Naive thymus-derived CD8-positive, alpha-beta T cell (primary cell): ENCODE measurements at regions not wholly inside any gene's neighbourhood (a gene's known extent, or its start where the extent isn't known, plus 50 kb on each side); places are given as distances from the start of the nearest gene placed in this dataset.
"Not testable (repeated sequence)": the region's sequence is repeated elsewhere in the genome, so short reads cannot be mapped to it uniquely, and the experiment has no call there.

Experiments used
- ATAC-seq, 2 donors: fragments of 150-1000 bp; cut with Tn5 transposase in 1 of 2; sonication (Bioruptor Pico), chemical (Tn5 transposase) in 1 of 2; 1 replicate in 1 of 2; 2 replicates in 1 of 2; pipeline ENCODE4 v1.10.0; 2021; ENCODE audit warnings: mild to moderate bottlenecking in 2 of 2, moderate library complexity in 2 of 2
- POLR2A ChIA-PET: fragments of 350-600 bp; sonication (Branson Sonifier 250); formaldehyde crosslinking; loops from one replicate; lab custom pipeline; 2021; ENCODE audit warnings: antibody characterized with exemption; lab: Charles Lee
- DNase-seq, 10 donors: peaks; one replicate each; pipeline versions ENCODE4 v3.0.0 to v3.0.0-alpha.2; 2020 to 2022
- H3K27ac Mint-ChIP-seq, 10 donors: one replicate each; pipeline ENCODE4 v1.8.0; 2020 to 2022; ENCODE audit warnings: mild to moderate bottlenecking in 10 of 10, mixed read lengths in 10 of 10, moderate library complexity in 4 of 10, inconsistent platforms in 1 of 10
- H3K27me3 Mint-ChIP-seq, 5 donors: one replicate each; pipeline ENCODE4 v1.8.0; 2021 to 2022; ENCODE audit warnings: mixed read lengths in 5 of 5
- H3K36me3 Mint-ChIP-seq, 3 donors: one replicate each; pipeline ENCODE4 v1.8.0; 2020 to 2022; ENCODE audit warnings: mixed read lengths in 3 of 3, mild to moderate bottlenecking in 2 of 3, inconsistent platforms in 1 of 3
- H3K4me1 Mint-ChIP-seq, 4 donors: one replicate each; pipeline ENCODE4 v1.8.0; 2021 to 2022; ENCODE audit warnings: mixed read lengths in 4 of 4
- H3K4me3 Mint-ChIP-seq, 10 donors: one replicate each; pipeline ENCODE4 v1.8.0; 2020 to 2022; ENCODE audit warnings: mild to moderate bottlenecking in 10 of 10, mixed read lengths in 10 of 10, moderate library complexity in 6 of 10, inconsistent platforms in 1 of 10
- H3K9me3 Mint-ChIP-seq, 9 donors: one replicate each; pipeline ENCODE4 v1.8.0; 2020 to 2022; ENCODE audit warnings: mixed read lengths in 9 of 9, mild to moderate bottlenecking in 3 of 9, inconsistent platforms in 1 of 9, moderate library complexity in 1 of 9

GRCh38 chr6:20263059-20263458 lies 50.8 kb upstream of the MBOAT1 start:
- H3K4me1 Mint-ChIP-seq, result peaks cover 0 to 4% (median 1%) of the 10 kb centered on the region in 4 donors
- DNase-seq (no peak), ATAC-seq (no peak)
- peaks cover 0 to 14% (median 1%) of the 10 kb centered on the region in 5 donors for H3K27me3 Mint-ChIP-seq
- H3K27ac Mint-ChIP-seq, result no peak overlapping the region
- peaks cover 0 to 3% (median 0%) of the 10 kb centered on the region in 9 donors for H3K9me3 Mint-ChIP-seq
- POLR2A ChIA-PET, result no interaction called here
- H3K36me3 Mint-ChIP-seq, result peaks cover 0 to 3% (median 0%) of the 10 kb centered on the region in 3 donors
- H3K4me3 Mint-ChIP-seq, result no peak overlapping the region

GRCh38 chr6:20265842-20266241 lies 53.6 kb upstream of the MBOAT1 start:
- Mint-ChIP-seq H3K9me3 (peaks cover 0 to 3% (median 0%) of the 10 kb centered on the region in 9 donors), H3K4me1 (peaks cover 0 to 4% (median 1%) of the 10 kb centered on the region in 4 donors), H3K4me3 (no peak overlapping the region), H3K27ac (no peak overlapping the region), H3K27me3 (peaks cover 0 to 11% (median 1%) of the 10 kb centered on the region in 5 donors), H3K36me3 (peaks cover 0 to 3% (median 0%) of the 10 kb centered on the region in 3 donors)
- DNase-seq (no peak), ATAC-seq (no peak)
- POLR2A ChIA-PET, result no interaction called here

- DNase-seq, result no peak
- H3K27ac Mint-ChIP-seq, result no peak overlapping the region
- peaks cover 0 to 3% (median 0%) of the 10 kb centered on the region in 3 donors for H3K36me3 Mint-ChIP-seq
- H3K27me3 Mint-ChIP-seq, result peaks cover 0 to 11% (median 0%) of the 10 kb centered on the region in 5 donors
- ATAC-seq, result no peak
- POLR2A ChIA-PET, result no interaction called here
- H3K9me3 Mint-ChIP-seq, result peaks cover 0 to 3% (median 0%) of the 10 kb centered on the region in 9 donors
- H3K4me3 Mint-ChIP-seq, result no peak overlapping the region
- peaks cover 0 to 4% (median 1%) of the 10 kb centered on the region in 4 donors for H3K4me1 Mint-ChIP-seq
Observed at GRCh38 chr6:20266851-20267608, 54.8 kb upstream of the MBOAT1 start.

GRCh38 chr6:20269181-20269580 lies 56.9 kb upstream of the MBOAT1 start:
- Mint-ChIP-seq H3K4me1 (peaks cover 0 to 4% (median 1%) of the 10 kb centered on the region in 4 donors), H3K27ac (no peak overlapping the region), H3K36me3 (no peaks in the 10 kb centered on the region), H3K27me3 (peaks cover 0 to 10% (median 0%) of the 10 kb centered on the region in 5 donors), H3K4me3 (no peak overlapping the region), H3K9me3 (no peaks in the 10 kb centered on the region)
- ATAC-seq, result no peak
- POLR2A ChIA-PET, result no interaction called here
- no peak for DNase-seq

GRCh38 chr6:20271818-20272217 lies 59.5 kb upstream of the MBOAT1 start:
- Mint-ChIP-seq H3K27ac (no peak overlapping the region), H3K4me3 (no peak overlapping the region), H3K27me3 (peaks cover 0 to 11% (median 2%) of the 10 kb centered on the region in 5 donors), H3K9me3 (no peaks in the 10 kb centered on the region), H3K36me3 (no peaks in the 10 kb centered on the region), H3K4me1 (peaks cover 0 to 4% (median 1%) of the 10 kb centered on the region in 4 donors)
- ATAC-seq, result no peak
- no peak for DNase-seq
- POLR2A ChIA-PET, result no interaction called here

- no peaks in the 10 kb centered on the region for H3K4me1 Mint-ChIP-seq
Observed at GRCh38 chr6:20274137-20274536, 61.9 kb upstream of the MBOAT1 start.

GRCh38 chr6:20275837-20276236 lies 63.6 kb upstream of the MBOAT1 start:
- DNase-seq, POLR2A ChIA-PET, H3K27ac Mint-ChIP-seq, H3K36me3 Mint-ChIP-seq, H3K4me1 Mint-ChIP-seq, H3K4me3 Mint-ChIP-seq, H3K9me3 Mint-ChIP-seq, ATAC-seq: not testable (repeated sequence)
- peaks cover 15 to 31% (median 21%) of the 10 kb centered on the region in 5 donors for H3K27me3 Mint-ChIP-seq

More at GRCh38 chr6:20274137-20274536, 61.9 kb upstream of the MBOAT1 start:
- no peak for ATAC-seq
- Mint-ChIP-seq H3K9me3 (no peaks in the 10 kb centered on the region), H3K4me3 (no peak overlapping the region), H3K27ac (peak overlapping the region in 1 of 10 donors; percentile 12), H3K27me3 (peaks cover 7 to 19% (median 9%) of the 10 kb centered on the region in 5 donors), H3K36me3 (no peaks in the 10 kb centered on the region)
- POLR2A ChIA-PET, result no interaction called here
- DNase-seq, result no peak

- Mint-ChIP-seq H3K36me3 (peaks cover 0 to 16% (median 0%) of the 10 kb centered on the region in 3 donors), H3K27me3 (peaks cover 16 to 34% (median 32%) of the 10 kb centered on the region in 5 donors), H3K9me3 (peaks cover 0 to 15% (median 4%) of the 10 kb centered on the region in 9 donors)
- DNase-seq, H3K27ac Mint-ChIP-seq, POLR2A ChIA-PET, H3K4me1 Mint-ChIP-seq, ATAC-seq, H3K4me3 Mint-ChIP-seq: not testable (repeated sequence)
Observed at GRCh38 chr6:20277724-20278123, 65.5 kb upstream of the MBOAT1 start.

- peaks cover 15 to 40% (median 32%) of the 10 kb centered on the region in 5 donors for H3K27me3 Mint-ChIP-seq
- peaks cover 0 to 23% (median 4%) of the 10 kb centered on the region in 9 donors for H3K9me3 Mint-ChIP-seq
- DNase-seq (no peak), ATAC-seq (no peak)
- H3K4me3 Mint-ChIP-seq, result no peak overlapping the region
- H3K36me3 Mint-ChIP-seq, result peaks cover 0 to 16% (median 0%) of the 10 kb centered on the region in 3 donors
- POLR2A ChIA-PET, result no interaction called here
- H3K4me1 Mint-ChIP-seq, result no peaks in the 10 kb centered on the region
- no peak overlapping the region for H3K27ac Mint-ChIP-seq
Observed at GRCh38 chr6:20279051-20279450, 66.8 kb upstream of the MBOAT1 start.

- H3K4me3 Mint-ChIP-seq, result no peak overlapping the region
- H3K27ac Mint-ChIP-seq, result no peak overlapping the region
- DNase-seq (no peak), ATAC-seq (no peak)
- peaks cover 16 to 40% (median 32%) of the 10 kb centered on the region in 5 donors for H3K27me3 Mint-ChIP-seq
- no peaks in the 10 kb centered on the region for H3K4me1 Mint-ChIP-seq
- H3K9me3 Mint-ChIP-seq, result peaks cover 0 to 25% (median 4%) of the 10 kb centered on the region in 9 donors
- H3K36me3 Mint-ChIP-seq, result peaks cover 0 to 16% (median 0%) of the 10 kb centered on the region in 3 donors
- POLR2A ChIA-PET, result no interaction called here
Observed at GRCh38 chr6:20279608-20280287, 67.5 kb upstream of the MBOAT1 start.

GRCh38 chr6:20280288-20280621 lies 68.0 kb upstream of the MBOAT1 start:
- POLR2A ChIA-PET, result no interaction called here
- Mint-ChIP-seq H3K4me3 (no peak overlapping the region), H3K27ac (no peak overlapping the region), H3K36me3 (peaks cover 0 to 16% (median 0%) of the 10 kb centered on the region in 3 donors), H3K9me3 (peaks cover 0 to 25% (median 4%) of the 10 kb centered on the region in 9 donors), H3K4me1 (no peaks in the 10 kb centered on the region), H3K27me3 (peaks cover 16 to 40% (median 32%) of the 10 kb centered on the region in 5 donors)
- ATAC-seq, result no peak
- DNase-seq, result no peak

- Mint-ChIP-seq H3K4me3 (no peak overlapping the region), H3K9me3 (peaks cover 0 to 25% (median 4%) of the 10 kb centered on the region in 9 donors), H3K27me3 (peaks cover 9 to 27% (median 12%) of the 10 kb centered on the region in 5 donors), H3K36me3 (peaks cover 0 to 16% (median 0%) of the 10 kb centered on the region in 3 donors), H3K27ac (no peak overlapping the region), H3K4me1 (no peaks in the 10 kb centered on the region)
- ATAC-seq (no peak), DNase-seq (no peak)
- POLR2A ChIA-PET, result no interaction called here
Observed at GRCh38 chr6:20284672-20285071, 72.4 kb upstream of the MBOAT1 start.
